Embryonic facial prominence (tissue), 1 donor: ENCODE measurements at regions not wholly inside any gene's neighbourhood (a gene's known extent, or its start where the extent isn't known, plus 50 kb on each side); places are given as distances from the start of the nearest gene placed in this dataset.

Source experiments
- DNase-seq: peaks from one replicate; pipeline ENCODE4 v3.0.0-alpha.2; 2016; ENCODE audit errors: extremely low spot score

DNA sequence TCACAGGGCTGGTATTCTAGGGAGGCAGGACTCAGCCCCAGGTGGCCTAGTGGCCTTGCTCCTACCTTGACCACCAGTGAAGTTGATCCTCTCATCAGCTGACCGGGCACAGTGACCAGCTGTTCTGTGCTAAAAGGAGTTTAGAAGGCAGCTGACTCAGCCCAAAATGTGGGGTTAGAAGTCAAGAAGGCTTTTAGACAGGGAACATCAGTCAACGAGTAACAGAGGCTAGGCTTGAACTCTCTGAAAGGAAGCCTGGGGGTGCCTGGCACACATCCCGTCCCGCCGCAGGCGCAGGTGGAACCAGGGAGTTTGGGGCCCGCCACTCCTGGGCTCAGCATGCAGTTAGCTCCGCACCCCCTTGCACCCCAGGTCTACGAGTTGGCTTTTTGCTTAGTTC lies 114.9 kb upstream of the SLC45A1 start:
- DNase-seq: no peak

- no peak for DNase-seq
Observed at GRCh38 chr1:8202182-8202905, 115.6 kb upstream of the SLC45A1 start.

GRCh38 chr1:8201331-8201861 lies 116.5 kb upstream of the SLC45A1 start:
- DNase-seq: no peak

DNA sequence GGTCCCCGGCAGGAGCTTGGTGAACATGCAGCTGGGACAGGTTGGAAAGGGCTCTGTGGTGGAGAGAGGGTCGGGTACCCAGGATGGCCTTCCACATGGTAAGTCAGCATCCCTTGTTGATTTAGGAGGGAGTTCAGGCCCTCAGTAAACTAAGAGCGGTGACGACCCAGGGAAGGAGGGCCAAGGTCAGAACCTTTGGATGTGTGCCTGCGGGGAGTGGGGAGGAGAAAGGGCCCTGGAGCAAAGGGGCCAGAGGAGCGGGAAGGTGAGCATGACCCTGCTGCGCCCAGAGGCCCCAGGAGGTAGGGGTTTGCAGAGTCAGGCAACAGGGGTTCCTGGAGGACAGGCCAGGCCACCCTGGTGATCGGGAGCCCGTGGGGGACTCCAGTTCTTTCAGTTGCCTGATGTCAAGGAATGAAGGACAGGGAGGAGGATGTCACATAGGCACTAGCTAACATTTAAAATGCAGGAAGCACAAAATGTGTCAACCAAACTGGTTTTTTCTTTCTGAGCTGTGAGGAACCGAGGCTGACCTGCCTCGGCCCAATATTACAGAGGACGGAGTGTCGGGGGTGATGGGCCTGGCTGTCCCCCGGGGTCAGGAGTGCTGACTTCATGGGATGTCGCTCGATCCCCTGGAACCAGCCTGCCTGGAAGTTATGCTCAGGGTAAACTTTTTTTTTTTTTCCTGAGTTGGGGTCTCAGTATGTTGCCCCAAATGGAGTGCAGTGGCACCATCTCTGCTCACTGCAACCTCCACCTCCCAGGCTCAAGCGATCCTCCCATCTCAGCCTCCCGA lies 117.4 kb upstream of the SLC45A1 start:
- DNase-seq: no peak

- DNase-seq: no peak
Observed at GRCh38 chr1:8198522-8198921, 119.4 kb upstream of the SLC45A1 start.

GRCh38 chr1:8197493-8198282 lies 120.2 kb upstream of the SLC45A1 start:
- DNase-seq: no peak

GRCh38 chr1:8194481-8195227 lies 123.3 kb upstream of the SLC45A1 start:
- no peak for DNase-seq

DNA sequence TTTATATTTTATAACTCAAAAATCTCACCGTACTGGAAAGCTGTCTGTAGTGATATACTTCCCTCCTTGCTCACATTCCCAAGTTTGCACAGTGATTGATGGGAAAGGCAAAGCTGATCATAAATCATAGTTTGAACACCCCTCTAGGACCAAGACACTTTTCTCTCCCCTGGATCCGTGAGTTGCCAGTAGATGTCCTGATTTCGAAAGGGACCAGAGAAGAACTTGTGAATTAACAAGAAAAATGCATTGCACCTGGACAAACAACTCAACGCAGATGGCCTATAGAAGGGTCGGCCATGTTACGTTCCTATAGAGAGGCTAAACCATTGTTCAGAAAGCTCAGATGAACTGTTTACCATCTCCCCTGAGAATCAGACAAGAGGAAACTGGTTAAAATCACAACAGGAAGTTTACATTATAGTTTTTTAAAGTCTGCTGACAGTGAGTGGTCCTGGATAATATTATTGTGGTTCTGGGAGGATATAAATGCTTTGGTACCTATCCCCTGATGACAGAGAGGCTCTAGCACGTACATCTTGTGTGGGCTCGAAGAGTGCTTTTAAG lies 124.0 kb upstream of the SLC45A1 start:
- no peak for DNase-seq

DNA sequence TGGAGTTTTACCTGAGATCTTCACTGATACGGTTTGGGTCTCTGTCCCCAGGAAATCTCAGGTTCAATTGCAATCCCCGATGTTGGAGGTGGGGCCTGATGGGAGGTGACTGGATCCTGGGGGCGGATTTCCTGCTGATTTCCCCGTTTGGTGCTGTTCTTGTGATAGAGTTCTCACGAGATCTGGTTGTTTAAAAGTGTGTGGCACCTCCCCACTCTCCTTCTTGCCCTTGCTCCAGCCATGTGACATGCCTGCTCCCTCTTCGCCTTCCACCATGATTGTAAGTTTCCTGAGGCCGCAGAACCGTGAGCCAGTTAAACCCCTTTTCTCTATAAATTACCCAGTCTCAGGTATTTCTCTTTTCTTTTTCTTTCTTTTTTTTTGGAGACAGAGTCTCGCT lies 126.4 kb upstream of the SLC45A1 start:
- no peak for DNase-seq

DNA sequence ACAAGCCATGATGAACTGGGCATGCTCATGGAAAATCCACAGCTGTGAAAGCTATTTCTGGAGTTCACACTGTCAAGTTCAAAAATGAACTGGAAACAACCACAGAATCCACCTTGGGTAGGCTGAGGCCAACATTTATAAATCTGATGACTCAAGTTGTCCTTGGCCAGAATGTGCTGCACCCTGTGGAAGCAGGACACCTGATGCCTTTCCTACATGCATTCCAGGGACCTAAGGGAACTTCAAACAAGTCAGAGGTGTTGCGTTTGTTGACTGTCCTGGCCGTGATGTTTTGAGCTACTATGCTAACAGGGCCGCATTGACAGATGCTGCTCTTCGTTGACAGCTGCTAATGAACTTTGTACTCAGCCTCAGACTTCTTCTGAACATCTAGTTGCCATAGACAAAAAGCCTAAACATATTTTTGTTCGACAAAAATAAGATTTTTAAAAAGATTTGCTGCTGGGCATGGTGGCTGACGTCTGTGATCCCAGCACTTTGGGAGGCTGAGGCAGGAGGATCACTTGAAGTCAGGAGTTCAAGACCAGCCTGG lies 127.9 kb upstream of the SLC45A1 start:
- no peak for DNase-seq

DNA sequence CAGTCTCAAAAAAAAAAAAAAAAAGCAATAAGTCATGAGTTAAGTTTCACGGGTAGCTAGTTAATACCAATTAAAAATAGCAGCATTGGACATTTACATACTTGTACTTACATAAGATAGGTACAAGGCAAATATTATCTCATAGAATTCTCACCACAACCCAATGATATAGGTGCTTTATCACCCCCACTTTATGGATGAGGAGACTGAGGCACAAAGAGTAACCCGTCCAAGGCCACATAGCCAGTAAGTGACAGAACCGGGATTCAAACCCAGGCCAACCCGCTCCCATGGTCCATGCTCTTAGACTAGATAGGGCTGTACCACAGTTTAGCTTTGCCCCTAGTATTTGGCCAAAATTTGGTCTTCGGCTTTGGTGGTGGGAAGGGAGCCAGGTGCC lies 132.5 kb upstream of the SLC45A1 start:
- no peak for DNase-seq

- DNase-seq: no peak
Observed at GRCh38 chr1:8184301-8184700, 133.6 kb upstream of the SLC45A1 start.

GRCh38 chr1:8182034-8182761 lies 135.7 kb upstream of the SLC45A1 start:
- DNase-seq: no peak

DNA sequence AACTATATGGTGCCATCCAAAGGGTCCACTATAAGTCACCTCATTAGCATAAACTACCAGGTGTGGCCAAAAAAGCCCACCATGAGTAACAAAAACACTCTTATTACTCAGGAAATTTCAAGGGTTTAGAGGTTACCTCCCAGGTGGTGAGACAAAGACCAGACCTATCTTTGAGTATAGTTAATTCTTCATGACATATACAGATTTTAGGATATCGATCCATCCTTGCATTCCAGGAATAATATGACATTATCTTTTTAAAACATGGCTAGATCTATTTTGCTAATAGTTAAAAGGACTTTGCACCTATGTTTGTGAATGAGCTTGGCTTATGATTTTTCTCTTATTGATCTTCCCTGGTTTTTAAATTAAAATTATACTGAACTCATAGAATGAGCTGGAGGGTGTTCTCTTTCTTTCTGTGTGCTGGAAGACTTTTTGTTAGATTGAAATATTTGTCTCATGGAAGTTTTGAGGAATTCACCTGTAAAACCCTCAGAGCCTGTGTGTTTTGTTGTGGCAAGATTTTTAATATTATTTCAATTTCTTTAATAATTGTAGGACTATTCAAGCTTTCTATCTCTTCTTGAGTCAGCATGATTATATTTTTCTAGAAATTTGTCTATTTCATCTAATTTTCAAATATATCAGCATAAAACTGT lies 138.7 kb upstream of the SLC45A1 start:
- no peak for DNase-seq

DNA sequence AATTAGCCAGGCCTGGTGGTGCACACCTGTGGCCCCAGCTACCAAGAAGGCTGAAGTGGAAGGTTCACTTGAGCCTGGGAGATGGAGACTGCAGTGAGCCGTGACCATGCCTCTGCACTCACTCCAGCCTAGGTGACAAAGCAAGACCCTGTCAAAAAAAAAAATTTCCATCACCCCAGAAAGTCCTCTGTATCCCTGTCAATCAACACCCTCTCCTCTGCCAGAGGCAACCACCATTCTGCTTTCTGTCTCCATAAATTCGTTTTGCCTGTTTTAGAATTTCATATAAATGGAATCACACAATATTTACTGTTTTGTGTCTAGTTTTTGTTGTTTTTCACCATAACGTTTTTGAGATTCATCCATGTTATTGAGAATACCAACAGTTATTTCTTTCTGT lies 141.6 kb upstream of the SLC45A1 start:
- DNase-seq: no peak

- DNase-seq: no peak
Observed at GRCh38 chr1:8174807-8175206, 143.1 kb upstream of the SLC45A1 start.

DNA sequence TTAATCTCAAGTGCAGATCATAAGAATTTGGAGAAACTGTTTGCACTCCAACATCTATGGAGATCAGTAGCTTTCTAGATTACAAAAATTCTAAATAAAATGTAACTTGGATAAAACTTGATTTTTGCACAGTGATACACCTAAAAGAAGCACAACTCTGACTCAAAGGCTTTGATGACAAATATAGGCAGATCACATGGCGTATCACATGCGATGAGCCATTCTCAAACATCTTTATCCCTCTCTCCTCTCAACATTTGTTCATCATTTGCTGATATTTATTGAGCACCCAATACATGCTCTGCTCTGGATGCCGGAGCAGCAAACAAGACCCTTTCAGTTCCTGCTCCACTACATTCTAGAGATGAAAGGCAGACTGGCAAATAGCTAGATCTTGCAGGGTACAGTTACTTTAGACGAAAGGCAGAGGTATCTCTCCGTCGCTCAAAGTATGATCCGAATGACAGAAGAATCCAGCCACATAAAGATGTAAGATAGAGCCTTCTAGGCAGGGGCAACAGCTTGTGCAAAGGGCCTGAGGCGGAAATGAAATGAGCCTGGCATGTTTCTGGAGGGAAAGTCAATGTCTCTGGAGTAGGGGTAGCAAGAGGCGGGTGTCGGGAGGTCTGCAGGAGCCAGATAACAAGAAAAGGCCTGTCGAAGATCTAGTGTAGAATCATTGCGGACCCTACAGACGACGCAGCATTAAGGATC lies 145.8 kb upstream of the ERRFI1 start:
- DNase-seq: no peak

DNA sequence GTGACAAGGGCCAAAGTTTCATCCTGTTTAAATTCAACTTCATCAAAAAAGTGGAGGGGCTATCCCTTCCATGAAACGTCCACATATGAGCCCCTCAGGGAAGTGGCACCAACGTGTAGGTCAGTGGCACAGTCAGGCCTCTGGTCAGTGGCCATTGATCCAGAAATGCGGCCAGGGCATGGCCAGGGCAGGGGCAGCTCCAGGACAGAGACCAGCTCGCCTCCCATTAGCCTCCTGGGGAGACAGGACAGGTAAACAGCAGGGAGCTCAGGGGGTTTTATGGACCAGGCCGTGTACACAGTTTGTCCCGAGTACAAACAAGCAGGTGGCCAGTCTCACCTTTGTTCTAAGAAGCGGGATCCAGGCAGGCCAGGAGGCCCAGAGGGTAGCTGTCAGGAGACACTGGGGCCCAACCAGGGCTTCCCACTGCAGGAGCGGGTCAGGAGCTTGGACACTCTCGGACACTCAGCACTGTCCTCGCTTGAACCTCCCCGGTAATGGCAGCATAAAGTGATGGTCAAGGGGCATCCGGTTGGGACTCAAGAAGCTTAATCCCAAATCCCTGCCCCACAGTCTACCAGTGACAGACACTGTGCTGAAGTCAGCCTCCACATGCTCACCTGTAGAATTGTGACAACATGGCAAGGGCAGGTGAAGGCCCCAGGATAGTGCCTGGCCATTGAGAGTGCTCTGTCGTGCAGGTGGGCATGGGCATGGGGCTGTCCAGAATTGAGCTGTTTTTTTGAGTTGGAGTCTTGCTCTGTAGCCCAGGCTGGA lies 144.1 kb upstream of the ERRFI1 start:
- DNase-seq: no peak
